VCaP (cell line): ENCODE measurements at regions not wholly inside any gene's neighbourhood (a gene's known extent, or its start where the extent isn't known, plus 50 kb on each side); places are given as distances from the start of the nearest gene placed in this dataset.
"Not testable (repeated sequence)": the region's sequence is repeated elsewhere in the genome, so short reads cannot be mapped to it uniquely, and the experiment has no call there.

Source experiments
- H3K27ac ChIP-seq: fragments of 450-650 bp; 2 replicates; pipeline ENCODE4 v1.5.1; 2017
- CTCF ChIP-seq: fragments of 450-650 bp; conservative IDR thresholded peaks from 2 replicates; pipeline ENCODE4 v1.5.1; 2017; ENCODE audit warnings: mild to moderate bottlenecking, moderate library complexity

- not testable (repeated sequence) for H3K27ac ChIP-seq
These were observed 104.5 kb downstream of the ZNF33B start for GRCh38 chr10:42533866-42534265.

- no peak for TF ChIP-seq CTCF
- no peak overlapping the region for H3K27ac ChIP-seq
These were observed 105.4 kb downstream of the ZNF33B start for GRCh38 chr10:42532996-42533395.

- no peak overlapping the region for H3K27ac ChIP-seq
- no peak for TF ChIP-seq CTCF
These were observed 115.3 kb downstream of the ZNF33B start for GRCh38 chr10:42523098-42523497.

GRCh38 chr10:42519761-42520460 is 118.5 kb downstream of the ZNF33B start:
- no peak overlapping the region for H3K27ac ChIP-seq
- TF ChIP-seq CTCF = no peak

- no peak overlapping the region for H3K27ac ChIP-seq
- no peak for TF ChIP-seq CTCF
These were observed 119.3 kb downstream of the ZNF33B start for GRCh38 chr10:42519079-42519478.

- no peak overlapping the region for H3K27ac ChIP-seq
- TF ChIP-seq CTCF = no peak
These were observed 124.4 kb downstream of the ZNF33B start for GRCh38 chr10:42513921-42514320.

GRCh38 chr10:42491801-42492200 is 146.6 kb downstream of the ZNF33B start:
- H3K27ac ChIP-seq = no peak overlapping the region
- no peak for TF ChIP-seq CTCF

GRCh38 chr10:42491001-42491592 is 147.3 kb downstream of the ZNF33B start:
- no peak for TF ChIP-seq CTCF
- no peak overlapping the region for H3K27ac ChIP-seq
